Right lobe of liver (tissue), 4 donors: ENCODE measurements at regions not wholly inside any gene's neighbourhood (a gene's known extent, or its start where the extent isn't known, plus 50 kb on each side); places are given as distances from the start of the nearest gene placed in this dataset.

Experiments used
- CTCF ChIP-seq, 4 donors: fragments of 200-600 bp in 3 of 4; fragments of 450-650 bp in 1 of 4; IDR thresholded peaks; one replicate each; pipeline versions ENCODE4 v1.5.1 to v1.8.0; 2016 to 2022; ENCODE audit warnings: antibody characterized with exemption in 4 of 4, mild to moderate bottlenecking in 2 of 4
- POLR2A ChIP-seq: fragments of 450-650 bp; IDR thresholded peaks from one replicate; pipeline ENCODE4 v1.6.1; 2017; ENCODE audit warnings: antibody characterized with exemption, mild to moderate bottlenecking
- donor health status: DM: no; HTN: no; CAD: no.
- donor health status: DM: no; HTN: no; CAD: no.
- donor health status: DM: no; HTN: yes; CAD: no.

GRCh38 chr13:99813336-99814095, 158.1 kb downstream of the ZIC5 start:
- TF ChIP-seq CTCF (IDR thresholded peaks at IDR 0.05) (no peak), POLR2A (no peak)
